ENCODE measurements at regions not wholly inside any gene's neighbourhood (a gene's known extent, or its start where the extent isn't known, plus 50 kb on each side); places are given as distances from the start of the nearest gene placed in this dataset.

- Mint-ChIP-seq H3K4me1 (peaks cover 0 to 6% (median 4%) of the 10 kb centered on the region in 3 donors), H3K27ac (no peak overlapping the region), H3K36me3 (no peaks in the 10 kb centered on the region), H3K27me3 (peaks cover 28 to 58% (median 39%) of the 10 kb centered on the region in 3 donors), H3K9me3 (peaks cover 0 to 3% (median 0%) of the 10 kb centered on the region in 7 donors), H3K4me3 (no peak overlapping the region)
- no peak for ATAC-seq (ENCODE audit: low read depth in 2 of 2)
- DNase-seq, result no peak
These were observed 247.9 kb upstream of the CSF3R start for GRCh38 chr1:36730599-36730998.

GRCh38 chr1:36729716-36730510 is 247.2 kb upstream of the CSF3R start:
- no peak for DNase-seq
- peaks cover 21 to 51% (median 32%) of the 10 kb centered on the region in 3 donors for H3K27me3 Mint-ChIP-seq
- no peak overlapping the region for H3K4me3 Mint-ChIP-seq
- no peaks in the 10 kb centered on the region for H3K36me3 Mint-ChIP-seq
- peaks cover 0 to 3% (median 0%) of the 10 kb centered on the region in 7 donors for H3K9me3 Mint-ChIP-seq
- peaks cover 0 to 6% (median 4%) of the 10 kb centered on the region in 3 donors for H3K4me1 Mint-ChIP-seq
- no peak overlapping the region for H3K27ac Mint-ChIP-seq
- no peak for ATAC-seq (ENCODE audit: low read depth in 2 of 2)

DNA sequence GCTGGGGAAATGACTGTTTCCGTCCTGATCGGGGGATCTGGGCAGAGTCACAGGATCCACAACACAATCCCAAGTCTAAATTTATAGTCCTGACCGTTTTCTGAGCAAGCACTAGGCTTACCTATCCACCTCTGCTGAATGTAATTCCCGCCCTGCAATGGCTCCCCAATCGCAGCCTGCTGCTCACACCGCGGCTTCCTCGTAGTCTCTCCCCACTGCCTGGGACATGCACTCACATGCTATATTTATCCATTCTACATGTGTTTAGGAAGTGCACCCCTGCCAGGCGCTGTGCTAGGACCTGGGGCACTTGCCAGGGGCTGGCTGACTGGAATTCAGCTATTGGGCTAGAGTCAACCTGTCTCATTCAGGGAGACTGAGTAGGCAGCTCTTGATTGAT is 246.6 kb upstream of the CSF3R start:
- no peak for ATAC-seq (ENCODE audit: low read depth in 2 of 2)
- H3K9me3 Mint-ChIP-seq, result peaks cover 0 to 3% (median 0%) of the 10 kb centered on the region in 7 donors
- H3K27ac Mint-ChIP-seq, result no peak overlapping the region
- H3K36me3 Mint-ChIP-seq, result no peaks in the 10 kb centered on the region
- peaks cover 0 to 6% (median 4%) of the 10 kb centered on the region in 3 donors for H3K4me1 Mint-ChIP-seq
- no peak for DNase-seq
- H3K4me3 Mint-ChIP-seq, result peak overlapping the region in 1 of 8 donors; percentile 68
- H3K27me3 Mint-ChIP-seq, result peaks cover 19 to 51% (median 30%) of the 10 kb centered on the region in 3 donors

GRCh38 chr1:36728846-36729245 is 246.1 kb upstream of the CSF3R start:
- Mint-ChIP-seq H3K4me3 (no peak overlapping the region), H3K36me3 (no peaks in the 10 kb centered on the region), H3K4me1 (peaks cover 0 to 6% (median 4%) of the 10 kb centered on the region in 3 donors), H3K9me3 (peaks cover 0 to 3% (median 0%) of the 10 kb centered on the region in 7 donors), H3K27ac (no peak overlapping the region), H3K27me3 (peaks cover 19 to 49% (median 28%) of the 10 kb centered on the region in 3 donors)
- DNase-seq, result no peak
- ATAC-seq (ENCODE audit: low read depth in 2 of 2), result no peak

- Mint-ChIP-seq H3K27me3 (peaks cover 22 to 56% (median 36%) of the 10 kb centered on the region in 3 donors), H3K4me1 (peaks cover 0 to 6% (median 4%) of the 10 kb centered on the region in 3 donors), H3K9me3 (peaks cover 0 to 3% (median 0%) of the 10 kb centered on the region in 7 donors), H3K36me3 (no peaks in the 10 kb centered on the region), H3K4me3 (peak overlapping the region in 1 of 8 donors; percentile 68), H3K27ac (no peak overlapping the region)
- ATAC-seq (ENCODE audit: low read depth in 2 of 2), result no peak
- DNase-seq, result no peak
These were observed 245.3 kb upstream of the CSF3R start for GRCh38 chr1:36728051-36728450.

GRCh38 chr1:36725151-36725550 is 242.4 kb upstream of the CSF3R start:
- no peak for ATAC-seq (ENCODE audit: low read depth in 2 of 2)

DNA sequence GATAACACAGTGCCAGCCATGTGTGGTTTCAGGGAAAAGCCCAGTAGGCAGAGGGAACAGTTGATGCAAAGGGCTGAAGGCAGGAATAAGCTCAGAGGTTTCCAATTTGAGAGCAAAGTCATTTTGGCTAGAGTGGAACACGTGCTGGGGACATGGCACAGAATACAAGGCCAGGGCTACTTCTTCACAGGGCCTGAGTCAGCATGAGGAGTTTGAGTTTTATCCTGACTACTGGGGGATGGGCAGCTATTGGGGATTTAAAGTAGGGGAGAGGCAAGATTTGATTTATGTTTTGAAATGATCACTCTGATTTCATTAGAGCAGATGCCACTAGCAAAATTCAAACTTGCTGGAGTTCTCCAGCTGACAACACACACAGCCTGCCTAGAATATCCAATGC is 241.1 kb upstream of the CSF3R start:
- Mint-ChIP-seq H3K4me1 (peaks cover 0 to 3% (median 0%) of the 10 kb centered on the region in 3 donors), H3K4me3 (no peak overlapping the region), H3K27ac (no peak overlapping the region), H3K36me3 (no peaks in the 10 kb centered on the region), H3K9me3 (no peaks in the 10 kb centered on the region), H3K27me3 (peaks cover 27 to 42% (median 31%) of the 10 kb centered on the region in 3 donors)
- ATAC-seq (ENCODE audit: low read depth in 2 of 2), result no peak
- DNase-seq, result no peak

More at GRCh38 chr1:36725151-36725550, 242.4 kb upstream of the CSF3R start:
- H3K9me3 Mint-ChIP-seq, result peaks cover 0 to 3% (median 0%) of the 10 kb centered on the region in 7 donors
- no peak overlapping the region for H3K27ac Mint-ChIP-seq
- no peak overlapping the region for H3K4me3 Mint-ChIP-seq
- H3K4me1 Mint-ChIP-seq, result peaks cover 0 to 4% (median 0%) of the 10 kb centered on the region in 3 donors
- no peak for DNase-seq
- peaks cover 28 to 53% (median 45%) of the 10 kb centered on the region in 3 donors for H3K27me3 Mint-ChIP-seq
- no peaks in the 10 kb centered on the region for H3K36me3 Mint-ChIP-seq

GRCh38 chr1:36722871-36723270 is 240.2 kb upstream of the CSF3R start:
- ATAC-seq (ENCODE audit: low read depth in 2 of 2) (no peak), DNase-seq (no peak)
- H3K36me3 Mint-ChIP-seq, result no peaks in the 10 kb centered on the region
- no peak overlapping the region for H3K4me3 Mint-ChIP-seq
- H3K9me3 Mint-ChIP-seq, result no peaks in the 10 kb centered on the region
- H3K4me1 Mint-ChIP-seq, result no peaks in the 10 kb centered on the region
- H3K27ac Mint-ChIP-seq, result no peak overlapping the region
- peaks cover 24 to 38% (median 28%) of the 10 kb centered on the region in 3 donors for H3K27me3 Mint-ChIP-seq

DNA sequence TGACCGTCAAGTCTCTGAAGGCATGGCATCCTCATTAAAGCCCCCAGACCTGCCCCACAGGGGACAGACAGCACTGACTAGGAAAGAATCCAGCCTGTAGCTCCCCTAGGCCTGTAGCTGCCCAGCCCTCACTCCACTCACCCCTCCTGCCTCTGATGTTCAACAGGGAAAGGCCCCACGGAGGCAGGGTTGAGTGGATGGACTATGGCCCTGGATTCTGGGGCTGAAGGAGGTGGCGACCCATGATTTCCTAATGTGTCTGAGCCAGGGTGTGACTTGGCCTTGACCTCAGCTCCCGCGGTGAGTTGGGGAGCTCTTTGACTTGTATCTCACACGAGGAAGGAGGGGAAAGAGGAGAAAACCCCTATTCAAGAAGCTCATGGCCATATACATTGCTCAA is 238.5 kb upstream of the CSF3R start:
- no peak overlapping the region for H3K27ac Mint-ChIP-seq
- DNase-seq (no peak), ATAC-seq (ENCODE audit: low read depth in 2 of 2) (no peak)
- H3K4me3 Mint-ChIP-seq, result no peak overlapping the region
- H3K9me3 Mint-ChIP-seq, result no peaks in the 10 kb centered on the region
- H3K4me1 Mint-ChIP-seq, result no peaks in the 10 kb centered on the region
- peaks cover 27 to 45% (median 31%) of the 10 kb centered on the region in 3 donors for H3K27me3 Mint-ChIP-seq
- H3K36me3 Mint-ChIP-seq, result no peaks in the 10 kb centered on the region

GRCh38 chr1:36717431-36717830 is 234.7 kb upstream of the CSF3R start:
- ATAC-seq (ENCODE audit: low read depth in 2 of 2), result no peak
- H3K27me3 Mint-ChIP-seq, result peaks cover 24 to 52% (median 33%) of the 10 kb centered on the region in 3 donors
- no peak for DNase-seq
- H3K9me3 Mint-ChIP-seq, result peaks cover 0 to 3% (median 0%) of the 10 kb centered on the region in 7 donors
- H3K4me1 Mint-ChIP-seq, result no peaks in the 10 kb centered on the region
- H3K27ac Mint-ChIP-seq, result no peak overlapping the region
- H3K4me3 Mint-ChIP-seq, result no peak overlapping the region
- no peaks in the 10 kb centered on the region for H3K36me3 Mint-ChIP-seq

- DNase-seq (no peak), ATAC-seq (ENCODE audit: low read depth in 2 of 2) (no peak)
- H3K4me1 Mint-ChIP-seq, result no peaks in the 10 kb centered on the region
- peaks cover 0 to 3% (median 0%) of the 10 kb centered on the region in 7 donors for H3K9me3 Mint-ChIP-seq
- H3K27me3 Mint-ChIP-seq, result peaks cover 21 to 39% (median 35%) of the 10 kb centered on the region in 3 donors
- H3K36me3 Mint-ChIP-seq, result no peaks in the 10 kb centered on the region
- H3K27ac Mint-ChIP-seq, result peak overlapping the region in 1 of 6 donors; percentile 12
- no peak overlapping the region for H3K4me3 Mint-ChIP-seq
These were observed 233.1 kb upstream of the CSF3R start for GRCh38 chr1:36715797-36716196.

GRCh38 chr1:36714301-36714700 is 231.6 kb upstream of the CSF3R start:
- Mint-ChIP-seq H3K27ac (no peak overlapping the region), H3K36me3 (no peaks in the 10 kb centered on the region), H3K4me3 (no peak overlapping the region), H3K27me3 (peaks cover 25 to 45% (median 31%) of the 10 kb centered on the region in 3 donors), H3K4me1 (no peaks in the 10 kb centered on the region), H3K9me3 (peaks cover 0 to 3% (median 0%) of the 10 kb centered on the region in 7 donors)
- no peak for DNase-seq
- ATAC-seq (ENCODE audit: low read depth in 2 of 2), result no peak

DNA sequence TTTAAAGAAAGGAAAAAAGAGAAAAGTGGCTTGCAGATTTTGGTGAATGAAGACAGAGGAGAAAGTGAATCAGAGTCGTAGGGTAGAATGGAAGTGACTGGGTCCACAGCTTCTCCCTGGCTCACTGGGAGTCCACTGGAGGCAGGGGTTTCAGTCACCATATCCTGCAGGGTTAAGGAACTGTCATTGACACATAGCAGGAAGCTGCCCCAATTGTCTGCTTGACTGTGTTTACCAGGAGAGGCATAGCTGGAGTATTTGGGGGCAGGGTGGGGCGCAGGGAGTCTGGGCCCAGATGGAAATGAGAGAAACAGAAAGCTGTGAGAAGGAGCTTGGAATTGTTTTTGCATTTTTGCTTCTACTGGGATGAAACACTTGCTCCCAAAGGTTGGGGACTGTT is 228.8 kb upstream of the CSF3R start:
- no peaks in the 10 kb centered on the region for H3K4me1 Mint-ChIP-seq
- ATAC-seq (ENCODE audit: low read depth in 2 of 2) (no peak), DNase-seq (no peak)
- H3K36me3 Mint-ChIP-seq, result no peaks in the 10 kb centered on the region
- H3K4me3 Mint-ChIP-seq, result no peak overlapping the region
- H3K27me3 Mint-ChIP-seq, result peaks cover 35 to 57% (median 46%) of the 10 kb centered on the region in 3 donors
- peaks cover 0 to 3% (median 0%) of the 10 kb centered on the region in 7 donors for H3K9me3 Mint-ChIP-seq
- no peak overlapping the region for H3K27ac Mint-ChIP-seq

DNA sequence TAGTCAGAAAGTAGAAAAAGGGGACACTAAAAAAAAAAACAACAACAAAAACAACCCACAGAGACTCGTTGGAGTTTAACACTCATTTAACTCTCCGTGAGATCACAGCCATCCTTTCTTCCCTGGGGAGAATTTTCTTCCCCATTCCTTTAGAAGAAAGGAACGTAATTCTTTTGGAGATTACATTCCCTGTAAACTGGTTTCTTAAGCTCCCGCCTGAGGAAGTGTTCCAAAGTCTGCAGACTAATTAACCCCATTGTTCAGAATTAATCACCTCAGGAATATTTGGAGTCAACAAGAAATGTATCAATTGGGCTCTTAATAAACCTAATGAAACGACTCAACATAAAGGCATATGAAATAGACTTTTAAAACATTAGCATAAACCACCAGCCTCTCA is 228.2 kb upstream of the CSF3R start:
- H3K27ac Mint-ChIP-seq, result no peak overlapping the region
- peaks cover 0 to 3% (median 0%) of the 10 kb centered on the region in 7 donors for H3K9me3 Mint-ChIP-seq
- peaks cover 35 to 57% (median 46%) of the 10 kb centered on the region in 3 donors for H3K27me3 Mint-ChIP-seq
- ATAC-seq (ENCODE audit: low read depth in 2 of 2) (no peak), DNase-seq (no peak)
- no peaks in the 10 kb centered on the region for H3K4me1 Mint-ChIP-seq
- H3K4me3 Mint-ChIP-seq, result no peak overlapping the region
- H3K36me3 Mint-ChIP-seq, result no peaks in the 10 kb centered on the region

Data from naive B cell (primary cell).